ENCODE measurements at regions not wholly inside any gene's neighbourhood (a gene's known extent, or its start where the extent isn't known, plus 50 kb on each side); places are given as distances from the start of the nearest gene placed in this dataset.

GRCh38 chr9:80025131-80025530 is 453.4 kb downstream of the TLE4 start:
- TF ChIP-seq, protein P1, sequence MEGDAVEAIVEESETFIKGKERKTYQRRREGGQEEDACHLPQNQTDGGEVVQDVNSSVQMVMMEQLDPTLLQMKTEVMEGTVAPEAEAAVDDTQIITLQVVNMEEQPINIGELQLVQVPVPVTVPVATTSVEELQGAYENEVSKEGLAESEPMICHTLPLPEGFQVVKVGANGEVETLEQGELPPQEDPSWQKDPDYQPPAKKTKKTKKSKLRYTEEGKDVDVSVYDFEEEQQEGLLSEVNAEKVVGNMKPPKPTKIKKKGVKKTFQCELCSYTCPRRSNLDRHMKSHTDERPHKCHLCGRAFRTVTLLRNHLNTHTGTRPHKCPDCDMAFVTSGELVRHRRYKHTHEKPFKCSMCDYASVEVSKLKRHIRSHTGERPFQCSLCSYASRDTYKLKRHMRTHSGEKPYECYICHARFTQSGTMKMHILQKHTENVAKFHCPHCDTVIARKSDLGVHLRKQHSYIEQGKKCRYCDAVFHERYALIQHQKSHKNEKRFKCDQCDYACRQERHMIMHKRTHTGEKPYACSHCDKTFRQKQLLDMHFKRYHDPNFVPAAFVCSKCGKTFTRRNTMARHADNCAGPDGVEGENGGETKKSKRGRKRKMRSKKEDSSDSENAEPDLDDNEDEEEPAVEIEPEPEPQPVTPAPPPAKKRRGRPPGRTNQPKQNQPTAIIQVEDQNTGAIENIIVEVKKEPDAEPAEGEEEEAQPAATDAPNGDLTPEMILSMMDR (IDR thresholded peaks at IDR 0.05), result no peak
- TF ChIP-seq POLR2A (IDR thresholded peaks at IDR 0.05), result no peak

All from adrenal gland (tissue), 5 donors.